ENCODE measurements at regions not wholly inside any gene's neighbourhood (a gene's known extent, or its start where the extent isn't known, plus 50 kb on each side); places are given as distances from the start of the nearest gene placed in this dataset.

DNA sequence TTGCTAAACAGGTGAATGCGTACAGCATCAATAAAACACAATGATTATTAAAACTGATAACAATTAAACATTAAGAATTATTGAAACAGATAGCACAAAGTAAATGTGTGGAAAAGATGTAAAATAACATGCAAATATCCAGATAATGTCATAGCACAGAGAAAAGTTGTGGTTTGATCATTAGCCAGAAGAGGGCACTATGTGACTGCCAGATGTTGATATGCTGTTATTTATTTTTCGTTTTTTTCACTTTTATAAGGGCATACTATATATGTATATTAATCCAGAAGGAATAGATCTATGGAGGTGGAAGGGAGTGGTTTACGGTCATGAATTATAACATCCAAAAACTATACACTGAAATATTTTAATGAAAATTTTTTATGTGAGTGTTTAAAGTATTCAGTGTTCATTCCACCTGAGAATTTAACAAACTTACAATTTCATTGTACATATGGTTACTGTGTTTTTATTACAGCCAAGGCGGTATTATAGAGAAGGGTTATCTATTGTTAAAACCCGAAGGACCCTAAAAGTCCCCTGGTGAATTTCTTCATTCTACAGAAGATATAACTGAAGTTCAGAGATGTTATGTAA lies 211.9 kb upstream of the UGT8 start:
- H3K27me3 ChIP-seq (ENCODE audit: control insufficient read depth, insufficient read depth, low read length), result no peaks in the 10 kb centered on the region
- Mint-ChIP-seq H3K4me1 (no peaks in the 10 kb centered on the region), H3K4me3 (no peak overlapping the region), H3K27me3 (ENCODE audit: low read depth in 2 of 2) (peaks cover 0 to 7% of the 10 kb centered on the region in 2 donors), H3K9me3 (no peaks in the 10 kb centered on the region), H3K27ac (no peak overlapping the region), H3K36me3 (no peaks in the 10 kb centered on the region)
- intact Hi-C loops (cut with micrococcal nuclease), result loop anchor here (5.0 to 10.0 kb wide), 2 partner anchors 311 to 992 kb away; no protein-coding TSS in a partner anchor
- no peak overlapping the region for H3K4me3 ChIP-seq (ENCODE audit: low read length)
- no peaks in the 10 kb centered on the region for H3K9me3 ChIP-seq (ENCODE audit: control insufficient read depth, insufficient read depth, low read length)
- H3K4me1 ChIP-seq (ENCODE audit: control insufficient read depth, insufficient read depth, low read length), result no peaks in the 10 kb centered on the region
- TF ChIP-seq, protein P1, sequence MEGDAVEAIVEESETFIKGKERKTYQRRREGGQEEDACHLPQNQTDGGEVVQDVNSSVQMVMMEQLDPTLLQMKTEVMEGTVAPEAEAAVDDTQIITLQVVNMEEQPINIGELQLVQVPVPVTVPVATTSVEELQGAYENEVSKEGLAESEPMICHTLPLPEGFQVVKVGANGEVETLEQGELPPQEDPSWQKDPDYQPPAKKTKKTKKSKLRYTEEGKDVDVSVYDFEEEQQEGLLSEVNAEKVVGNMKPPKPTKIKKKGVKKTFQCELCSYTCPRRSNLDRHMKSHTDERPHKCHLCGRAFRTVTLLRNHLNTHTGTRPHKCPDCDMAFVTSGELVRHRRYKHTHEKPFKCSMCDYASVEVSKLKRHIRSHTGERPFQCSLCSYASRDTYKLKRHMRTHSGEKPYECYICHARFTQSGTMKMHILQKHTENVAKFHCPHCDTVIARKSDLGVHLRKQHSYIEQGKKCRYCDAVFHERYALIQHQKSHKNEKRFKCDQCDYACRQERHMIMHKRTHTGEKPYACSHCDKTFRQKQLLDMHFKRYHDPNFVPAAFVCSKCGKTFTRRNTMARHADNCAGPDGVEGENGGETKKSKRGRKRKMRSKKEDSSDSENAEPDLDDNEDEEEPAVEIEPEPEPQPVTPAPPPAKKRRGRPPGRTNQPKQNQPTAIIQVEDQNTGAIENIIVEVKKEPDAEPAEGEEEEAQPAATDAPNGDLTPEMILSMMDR (IDR thresholded peaks at IDR 0.05), result peak; percentile 24
- H3K36me3 ChIP-seq (ENCODE audit: control insufficient read depth, insufficient read depth, low read length), result no peaks in the 10 kb centered on the region
- ATAC-seq (no peak), DNase-seq (peak in 1 of 2 donors; percentile 47)
- H3K27ac ChIP-seq (ENCODE audit: low read length), result no peak overlapping the region
- 83% methylated on average over 1 of the region's 5 CpGs for WGBS (ENCODE audit: insufficient coverage)

DNA sequence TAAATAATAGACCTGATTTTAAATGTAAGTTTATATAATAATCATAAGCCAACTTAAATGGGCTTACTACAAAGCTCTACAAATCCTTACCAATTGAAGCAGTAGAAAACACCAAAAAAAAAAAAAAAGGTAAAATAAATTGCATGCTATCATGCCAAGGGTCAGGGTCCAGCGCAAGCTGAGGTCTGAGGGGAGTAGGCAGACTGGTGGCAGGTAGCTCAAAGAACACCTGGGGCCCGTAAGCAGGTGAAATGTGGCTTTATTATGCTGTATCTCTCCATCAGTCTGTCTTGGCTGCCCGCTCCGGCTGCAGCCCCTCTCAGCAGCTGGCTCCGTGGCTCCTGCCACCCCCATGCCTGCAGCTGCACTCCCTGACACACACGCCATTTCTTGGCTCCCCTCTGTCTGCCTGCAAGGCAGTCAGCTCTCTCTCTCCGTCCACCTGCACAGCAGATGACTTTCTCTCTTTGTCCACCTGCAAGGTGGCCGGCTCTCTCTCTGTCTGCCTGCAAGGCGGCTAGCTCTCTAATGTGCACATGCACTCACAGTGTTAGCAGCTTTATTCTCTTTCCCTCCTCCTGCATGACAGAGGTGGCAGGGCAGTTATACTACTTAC lies 209.4 kb upstream of the UGT8 start:
- Histone ChIP-seq H3K4me3 (ENCODE audit: low read length) (no peak overlapping the region), H3K4me1 (ENCODE audit: control insufficient read depth, insufficient read depth, low read length) (no peaks in the 10 kb centered on the region), H3K27ac (ENCODE audit: low read length) (no peak overlapping the region), H3K36me3 (ENCODE audit: control insufficient read depth, insufficient read depth, low read length) (no peaks in the 10 kb centered on the region), H3K9me3 (ENCODE audit: control insufficient read depth, insufficient read depth, low read length) (no peaks in the 10 kb centered on the region), H3K27me3 (ENCODE audit: control insufficient read depth, insufficient read depth, low read length) (no peaks in the 10 kb centered on the region)
- H3K36me3 Mint-ChIP-seq, result no peaks in the 10 kb centered on the region
- no peaks in the 10 kb centered on the region for H3K9me3 Mint-ChIP-seq
- DNase-seq (no peak), ATAC-seq (no peak)
- no peaks in the 10 kb centered on the region for H3K4me1 Mint-ChIP-seq
- no peak overlapping the region for H3K27ac Mint-ChIP-seq
- H3K4me3 Mint-ChIP-seq, result no peak overlapping the region
- WGBS (ENCODE audit: insufficient coverage), result 82% methylated on average over 9 of the region's 9 CpGs
- peaks cover 0 to 7% of the 10 kb centered on the region in 2 donors for H3K27me3 Mint-ChIP-seq (ENCODE audit: low read depth in 2 of 2)
- TF ChIP-seq, protein P1 (IDR thresholded peaks at IDR 0.05), result no peak
- intact Hi-C loops (cut with micrococcal nuclease), result loop anchor here (5.0 to 10.0 kb wide), 2 partner anchors 308 to 994 kb away; no protein-coding TSS in a partner anchor

DNA sequence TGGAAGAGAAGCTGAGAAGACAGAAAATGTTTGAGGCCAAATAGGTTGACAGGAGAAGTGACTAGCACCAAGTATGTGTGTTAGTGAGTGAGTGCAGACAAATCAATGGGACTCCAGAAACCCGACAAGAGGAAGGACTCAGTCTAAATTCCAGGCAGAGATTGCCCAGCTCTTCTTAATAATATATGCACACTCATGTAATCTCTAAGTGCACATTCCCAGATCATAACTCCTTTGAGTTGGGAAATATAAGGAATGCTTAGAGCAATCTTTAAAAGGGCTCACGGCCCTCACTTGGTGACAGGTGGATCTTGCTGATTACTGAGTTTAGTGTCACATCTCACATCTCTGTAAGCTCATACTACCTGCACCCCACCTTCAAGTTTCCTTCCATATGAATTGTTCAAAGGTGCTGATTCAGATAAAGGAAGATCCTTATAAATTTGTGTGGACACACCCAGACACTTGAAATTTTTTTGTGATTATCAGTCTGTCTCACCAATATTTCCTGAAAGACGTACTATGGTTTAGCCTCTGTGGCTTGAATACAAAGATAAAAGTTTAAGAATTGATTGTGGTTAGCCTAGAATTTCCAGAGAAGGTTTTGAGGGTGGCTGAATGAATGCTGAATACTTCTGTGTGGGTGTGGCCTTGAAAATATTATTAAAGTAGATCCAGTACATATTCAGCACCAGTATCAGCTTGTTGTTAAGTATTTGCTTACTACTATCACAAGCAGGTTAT lies 205.1 kb upstream of the UGT8 start:
- no peak overlapping the region for H3K27ac Mint-ChIP-seq
- ATAC-seq, result no peak

More for the DNA sequence above, 205.1 kb upstream of the UGT8 start:
- H3K4me3 Mint-ChIP-seq, result no peak overlapping the region
- no peaks in the 10 kb centered on the region for H3K4me1 Mint-ChIP-seq
- Histone ChIP-seq H3K36me3 (ENCODE audit: control insufficient read depth, insufficient read depth, low read length) (no peaks in the 10 kb centered on the region), H3K9me3 (ENCODE audit: control insufficient read depth, insufficient read depth, low read length) (no peaks in the 10 kb centered on the region), H3K4me1 (ENCODE audit: control insufficient read depth, insufficient read depth, low read length) (no peaks in the 10 kb centered on the region), H3K27me3 (ENCODE audit: control insufficient read depth, insufficient read depth, low read length) (no peaks in the 10 kb centered on the region), H3K4me3 (ENCODE audit: low read length) (no peak overlapping the region), H3K27ac (ENCODE audit: low read length) (no peak overlapping the region)
- H3K27me3 Mint-ChIP-seq (ENCODE audit: low read depth in 2 of 2), result peaks cover 0 to 7% of the 10 kb centered on the region in 2 donors
- intact Hi-C loops (cut with micrococcal nuclease), result no loop called here
- no peak for DNase-seq
- no peaks in the 10 kb centered on the region for H3K36me3 Mint-ChIP-seq
- TF ChIP-seq, protein P1 (IDR thresholded peaks at IDR 0.05), result no peak
- WGBS (ENCODE audit: insufficient coverage), result 36% methylated on average over 2 of the region's 3 CpGs
- H3K9me3 Mint-ChIP-seq, result peaks cover 0 to 2% of the 10 kb centered on the region in 2 donors
